B cell (primary cell): ENCODE measurements at regions not wholly inside any gene's neighbourhood (a gene's known extent, or its start where the extent isn't known, plus 50 kb on each side); places are given as distances from the start of the nearest gene placed in this dataset.

ENCODE experiments used
- CTCF ChIP-seq: fragments of 200-600 bp; IDR thresholded peaks from one replicate; pipeline ENCODE4 v1.8.0; 2022; ENCODE audit warnings: antibody characterized with exemption, mild to moderate bottlenecking
- EZH2 ChIP-seq: IDR thresholded peaks from 2 replicates; pipeline ENCODE4 v1.6.1; 2012; ENCODE audit warnings: borderline replicate concordance, low read depth, mild to moderate bottlenecking, moderate library complexity, low read length; ENCODE audit not compliant: insufficient read depth, poor library complexity, severe bottlenecking

DNA sequence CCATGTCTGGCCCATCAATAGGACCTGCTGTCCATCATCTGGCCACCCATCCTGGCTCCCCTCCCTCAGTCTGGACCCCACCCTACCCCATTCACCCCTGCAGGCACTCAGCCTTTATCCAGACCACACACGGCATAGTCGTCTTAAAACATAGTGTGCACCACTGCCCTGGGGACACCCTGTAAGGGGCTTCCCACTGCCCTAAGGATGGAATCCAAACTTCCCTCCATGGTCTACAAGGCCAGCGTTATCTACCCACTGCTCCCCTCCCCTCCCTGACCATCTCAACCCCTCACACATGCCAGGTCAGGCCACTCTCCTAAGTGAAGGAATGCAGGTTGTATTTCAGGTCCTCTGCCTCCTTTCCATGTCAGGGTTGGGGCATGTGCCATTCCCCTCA is 352.7 kb upstream of the ZNF507 start:
- no peak for TF ChIP-seq CTCF
- TF ChIP-seq EZH2: no peak
